ENCODE measurements at regions not wholly inside any gene's neighbourhood (a gene's known extent, or its start where the extent isn't known, plus 50 kb on each side); places are given as distances from the start of the nearest gene placed in this dataset.
"Not testable (repeated sequence)": the region's sequence is repeated elsewhere in the genome, so short reads cannot be mapped to it uniquely, and the experiment has no call there.

GRCh38 chr6:13874191-13874549 is 50.6 kb upstream of the RNF182 start:
- no peak for DNase-seq (ENCODE audit: low spot score)

- no peak for DNase-seq (ENCODE audit: low spot score)
These were observed 51.2 kb upstream of the RNF182 start for GRCh38 chr6:13873288-13874190.

- DNase-seq (ENCODE audit: low spot score) = peak; percentile 60
These were observed 52.1 kb upstream of the RNF182 start for GRCh38 chr6:13872681-13873080.

GRCh38 chr6:13872006-13872405 is 52.7 kb upstream of the RNF182 start:
- DNase-seq (ENCODE audit: low spot score) = not testable (repeated sequence)

DNA sequence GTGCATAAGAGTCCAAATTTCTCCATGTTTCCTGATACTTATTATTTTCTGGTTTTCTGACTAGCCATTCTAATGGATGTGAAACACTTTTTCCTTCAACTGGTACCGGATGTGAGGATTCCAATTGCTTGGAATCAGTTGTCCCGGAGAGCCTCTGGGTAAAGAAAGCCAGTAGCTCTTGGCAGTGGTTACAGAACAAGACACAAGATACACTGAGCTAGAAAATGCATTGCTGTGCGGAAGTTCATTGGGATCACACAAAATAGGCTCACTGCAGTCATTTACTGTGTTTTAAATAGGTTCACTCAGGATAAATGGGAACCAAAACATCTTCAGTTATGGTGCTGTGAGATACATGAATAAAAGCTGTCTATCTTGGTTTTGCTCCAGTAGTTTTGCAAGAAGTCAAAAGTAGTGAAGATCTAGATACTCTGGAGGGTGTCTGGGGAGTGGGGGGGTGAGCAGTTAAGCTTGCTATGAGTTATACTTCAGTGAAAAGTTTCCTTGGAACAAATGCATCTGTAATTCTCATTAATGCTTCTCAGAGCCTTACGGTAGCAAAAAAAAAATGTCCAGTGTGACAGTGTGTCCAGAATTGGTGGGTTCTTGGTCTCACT is 54.4 kb upstream of the RNF182 start:
- DNase-seq (ENCODE audit: low spot score) = peak; percentile 34

- DNase-seq (ENCODE audit: low spot score) = no peak
These were observed 53.9 kb upstream of the MCUR1 start for GRCh38 chr6:13868236-13868635.

DNA sequence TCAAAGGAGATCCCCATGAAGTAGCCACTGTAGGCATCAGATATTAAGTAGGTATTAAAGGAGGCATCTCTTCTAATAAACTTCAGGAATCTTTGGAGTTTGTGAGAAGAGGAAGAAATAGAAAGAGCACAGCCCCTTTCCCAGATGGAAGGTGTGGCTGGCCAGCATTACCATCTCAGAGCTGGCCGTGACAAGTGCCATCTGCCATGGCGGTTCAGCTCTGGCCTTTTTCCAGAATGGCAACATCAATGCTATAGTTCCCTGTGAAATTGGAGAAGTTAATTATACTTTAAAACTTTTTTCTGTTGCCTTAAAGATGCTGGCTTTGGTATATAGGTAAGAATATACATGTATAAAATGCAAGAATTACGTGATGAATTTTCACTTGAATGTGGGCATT is 51.9 kb upstream of the MCUR1 start:
- no peak for DNase-seq (ENCODE audit: low spot score)

DNA sequence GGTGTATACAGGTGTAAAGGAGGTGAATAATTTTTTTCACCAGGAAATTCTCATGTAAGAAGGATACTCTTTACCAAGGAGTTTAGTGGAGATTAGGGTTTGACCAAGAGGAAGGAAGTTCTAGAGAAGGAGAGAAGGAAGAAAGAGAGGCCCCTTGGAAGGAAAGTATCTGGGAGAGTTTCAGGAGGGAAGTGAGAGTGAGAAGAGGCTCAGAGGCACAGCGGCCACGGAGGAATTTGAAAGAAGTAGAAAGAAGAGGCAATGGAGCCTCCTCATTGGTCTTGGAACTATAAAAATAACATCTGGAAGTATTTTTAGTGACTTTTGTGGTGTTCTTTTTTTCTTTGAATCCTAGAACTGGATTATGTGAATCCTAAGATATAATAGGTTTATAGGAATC is 50.8 kb upstream of the MCUR1 start:
- peak; percentile 60 for DNase-seq (ENCODE audit: low spot score)

- DNase-seq (ENCODE audit: low spot score) = not testable (repeated sequence)
These were observed 50.3 kb upstream of the MCUR1 start for GRCh38 chr6:13864669-13865068.

All from pons (tissue), 1 donor.